Erythroblast (primary cell): ENCODE measurements at regions not wholly inside any gene's neighbourhood (a gene's known extent, or its start where the extent isn't known, plus 50 kb on each side); places are given as distances from the start of the nearest gene placed in this dataset.

Experiments
- GATA1 ChIP-seq: IDR thresholded peaks from 2 replicates; pipeline ENCODE4 v1.6.1; 2011; ENCODE audit warnings: low read depth, mild to moderate bottlenecking, control low read depth, low read length, moderate library complexity
- POLR2A ChIP-seq: IDR thresholded peaks from 2 replicates; pipeline ENCODE4 v1.6.1; 2011; ENCODE audit warnings: mild to moderate bottlenecking, low read length

DNA sequence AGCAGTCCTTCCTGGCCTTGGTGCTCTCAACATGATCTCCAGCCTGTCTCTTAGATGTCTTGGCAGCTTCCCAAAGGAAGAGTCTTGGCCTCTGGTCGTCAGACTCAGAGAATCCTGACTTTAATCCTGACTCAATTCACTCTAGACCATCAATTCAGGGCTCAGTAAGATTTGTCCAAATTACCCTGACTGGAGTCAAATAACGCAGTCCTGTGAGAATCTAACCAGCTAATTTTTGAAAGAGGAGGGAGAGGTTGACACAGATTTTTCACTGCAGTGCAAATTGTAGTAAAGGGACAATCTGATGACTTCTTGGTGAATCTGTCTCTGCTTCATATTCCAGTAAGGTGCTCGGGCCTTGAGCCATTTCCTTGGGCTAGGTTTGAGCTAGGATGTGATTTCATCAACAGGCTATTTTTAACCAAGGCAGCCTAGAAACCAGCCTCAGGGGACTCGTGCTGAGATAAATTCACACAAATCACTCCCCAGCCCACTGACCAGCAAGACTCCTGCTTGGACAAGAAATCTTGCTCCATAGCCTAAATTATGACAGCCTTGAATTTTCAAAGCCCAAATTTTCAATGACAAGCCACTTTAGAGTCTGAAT, 257.4 kb downstream of the ENC1 start:
- TF ChIP-seq POLR2A (no peak), GATA1 (no peak)
